ENCODE measurements at regions not wholly inside any gene's neighbourhood (a gene's known extent, or its start where the extent isn't known, plus 50 kb on each side); places are given as distances from the start of the nearest gene placed in this dataset.

- DNase-seq (ENCODE audit: low spot score): no peak
Measured at GRCh38 chr1:193498088-193498655, 311.8 kb upstream of the B3GALT2 start.

GRCh38 chr1:193494368-193494767 lies 308.0 kb upstream of the B3GALT2 start:
- FAIRE-seq: no peak
- DNase-seq (ENCODE audit: low spot score): no peak

More at GRCh38 chr1:193498088-193498655, 311.8 kb upstream of the B3GALT2 start:
- no peak for FAIRE-seq

GRCh38 chr1:193489191-193489590 lies 302.8 kb upstream of the B3GALT2 start:
- no peak for FAIRE-seq
- no peak for DNase-seq (ENCODE audit: low spot score)

GRCh38 chr1:193487722-193488121 lies 301.3 kb upstream of the B3GALT2 start:
- no peak for DNase-seq (ENCODE audit: low spot score)
- FAIRE-seq: no peak

- FAIRE-seq: no peak
- no peak for DNase-seq (ENCODE audit: low spot score)
Measured at GRCh38 chr1:193486671-193487229, 300.3 kb upstream of the B3GALT2 start.

- FAIRE-seq (no peak), DNase-seq (ENCODE audit: low spot score) (no peak)
Measured at GRCh38 chr1:193480755-193481154, 294.3 kb upstream of the B3GALT2 start.

- no peak for DNase-seq (ENCODE audit: low spot score)
- no peak for FAIRE-seq
Measured at GRCh38 chr1:193479187-193479586, 292.8 kb upstream of the B3GALT2 start.

- FAIRE-seq (no peak), DNase-seq (ENCODE audit: low spot score) (no peak)
Measured at GRCh38 chr1:193476748-193477147, 290.3 kb upstream of the B3GALT2 start.

GRCh38 chr1:193473932-193474331 lies 287.5 kb upstream of the B3GALT2 start:
- FAIRE-seq: no peak
- DNase-seq (ENCODE audit: low spot score): no peak

- FAIRE-seq (no peak), DNase-seq (ENCODE audit: low spot score) (no peak)
Measured at GRCh38 chr1:193472838-193473398, 286.5 kb upstream of the B3GALT2 start.

GRCh38 chr1:193472430-193472829 lies 286.0 kb upstream of the B3GALT2 start:
- no peak for DNase-seq (ENCODE audit: low spot score)
- FAIRE-seq: no peak

- DNase-seq (ENCODE audit: low spot score) (no peak), FAIRE-seq (no peak)
Measured at GRCh38 chr1:193471981-193472380, 285.6 kb upstream of the B3GALT2 start.

- no peak for FAIRE-seq
- DNase-seq (ENCODE audit: low spot score): no peak
Measured at GRCh38 chr1:193463326-193463932, 277.0 kb upstream of the B3GALT2 start.

- no peak for FAIRE-seq
Measured at GRCh38 chr1:193462629-193463320, 276.4 kb upstream of the B3GALT2 start.

GRCh38 chr1:193458628-193459027 lies 272.2 kb upstream of the B3GALT2 start:
- DNase-seq (ENCODE audit: low spot score): no peak
- FAIRE-seq: no peak

More at GRCh38 chr1:193462629-193463320, 276.4 kb upstream of the B3GALT2 start:
- DNase-seq (ENCODE audit: low spot score): no peak

GRCh38 chr1:193457676-193458075 lies 271.3 kb upstream of the B3GALT2 start:
- DNase-seq (ENCODE audit: low spot score) (no peak), FAIRE-seq (no peak)

- FAIRE-seq: no peak
Measured at GRCh38 chr1:193456811-193457280, 270.4 kb upstream of the B3GALT2 start.

GRCh38 chr1:193451606-193452005 lies 265.2 kb upstream of the B3GALT2 start:
- FAIRE-seq (no peak), DNase-seq (ENCODE audit: low spot score) (no peak)

More at GRCh38 chr1:193456811-193457280, 270.4 kb upstream of the B3GALT2 start:
- DNase-seq (ENCODE audit: low spot score): no peak

- no peak for DNase-seq (ENCODE audit: low spot score)
- no peak for FAIRE-seq
Measured at GRCh38 chr1:193451001-193451400, 264.6 kb upstream of the B3GALT2 start.

GRCh38 chr1:193448682-193449461 lies 262.5 kb upstream of the B3GALT2 start:
- FAIRE-seq: no peak
- DNase-seq (ENCODE audit: low spot score): no peak

GRCh38 chr1:193443886-193444285 lies 257.5 kb upstream of the B3GALT2 start:
- FAIRE-seq (no peak), DNase-seq (ENCODE audit: low spot score) (no peak)

All from RCC 7860 (cell line).